ENCODE measurements at regions not wholly inside any gene's neighbourhood (a gene's known extent, or its start where the extent isn't known, plus 50 kb on each side); places are given as distances from the start of the nearest gene placed in this dataset.

DNA sequence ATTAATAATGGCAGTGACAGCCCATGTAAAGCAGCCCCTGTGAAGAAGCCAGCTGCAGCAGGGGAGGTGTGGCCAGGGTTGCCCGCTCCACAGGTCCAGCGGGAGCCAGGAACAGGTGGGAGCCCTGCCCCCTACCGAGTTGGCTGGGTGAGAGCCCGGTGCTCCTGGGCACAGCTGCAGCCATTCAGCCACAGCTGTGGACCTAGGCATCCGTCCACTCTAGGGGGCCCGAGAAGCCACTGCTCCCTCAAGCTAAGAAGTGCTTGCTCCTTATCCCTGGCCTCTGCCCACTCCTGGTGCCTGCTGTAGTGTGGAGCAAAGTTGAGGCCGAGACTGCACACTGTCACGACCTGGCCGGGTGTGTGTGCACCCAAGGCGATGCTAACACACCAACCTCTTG lies 1469.0 kb downstream of the PCDH7 start:
- TF ChIP-seq POLR2A (IDR thresholded peaks at IDR 0.05; ENCODE audit: low read depth, low read length) (no peak), TAF1 (IDR thresholded peaks at IDR 0.05; ENCODE audit: borderline replicate concordance, low read depth, low read length) (no peak), POLR2AphosphoS5 (IDR thresholded peaks at IDR 0.05; ENCODE audit: low read depth, low read length) (no peak)
